Naive thymus-derived CD4-positive, alpha-beta T cell (primary cell): ENCODE measurements at regions not wholly inside any gene's neighbourhood (a gene's known extent, or its start where the extent isn't known, plus 50 kb on each side); places are given as distances from the start of the nearest gene placed in this dataset.
A peak's percentile ranks its signal among the peaks of the same experiment; 100 is the strongest.

Experiments
- ATAC-seq: fragments of 150-1000 bp; cut with Tn5 transposase; 2 replicates; pipeline ENCODE4 v1.10.0; 2021; ENCODE audit warnings: mild to moderate bottlenecking, moderate library complexity
- CTCF ChIA-PET: fragments of 350-600 bp; sonication (Branson Sonifier 250); formaldehyde crosslinking; loops from one replicate; lab custom pipeline; 2021; ENCODE audit warnings: antibody characterized with exemption; lab: Charles Lee
- POLR2A ChIA-PET: fragments of 350-600 bp; sonication (Branson Sonifier 250); formaldehyde crosslinking; loops from one replicate; lab custom pipeline; 2021; ENCODE audit warnings: antibody characterized with exemption, inconsistent platforms; lab: Charles Lee
- DNase-seq, 9 donors: peaks; one replicate each; pipeline versions ENCODE4 v3.0.0 to v3.0.0-alpha.2; 2020 to 2022; ENCODE audit warnings: mixed read lengths in 1 of 9
- H3K27ac ChIP-seq: one replicate; pipeline ENCODE4 v1.7.0; 2013; ENCODE audit warnings: mild to moderate bottlenecking, low read depth, low read length, moderate library complexity
- H3K27me3 ChIP-seq, 2 donors: one replicate each; pipeline ENCODE4 v1.7.0; 2013; ENCODE audit warnings: low read length in 2 of 2, mild to moderate bottlenecking in 2 of 2, moderate library complexity in 2 of 2; ENCODE audit not compliant: control insufficient read depth in 2 of 2, insufficient read depth in 2 of 2
- H3K36me3 ChIP-seq, 3 experiments: 1 replicate in 2 of 3; 2 replicates in 1 of 3; pipeline ENCODE4 v1.7.0; 2013; ENCODE audit warnings: low read length in 3 of 3, mild to moderate bottlenecking in 3 of 3, moderate library complexity in 1 of 3; ENCODE audit not compliant: insufficient read depth in 3 of 3, control insufficient read depth in 2 of 3
- H3K4me1 ChIP-seq, 2 donors: one replicate each; pipeline ENCODE4 v1.7.0; 2013; ENCODE audit warnings: low read length in 2 of 2, mild to moderate bottlenecking in 2 of 2, moderate library complexity in 1 of 2; ENCODE audit not compliant: control insufficient read depth in 2 of 2, insufficient read depth in 2 of 2
- H3K4me3 ChIP-seq: 2 replicates; pipeline ENCODE4 v1.7.0; 2013; ENCODE audit warnings: mild to moderate bottlenecking, low read length
- H3K9me3 ChIP-seq, 3 experiments: 1 replicate in 2 of 3; 2 replicates in 1 of 3; pipeline ENCODE4 v1.7.0; 2013; ENCODE audit warnings: low read length in 3 of 3; ENCODE audit not compliant: control insufficient read depth in 2 of 3
- H3K27ac Mint-ChIP-seq, 9 donors: one replicate each; pipeline ENCODE4 v1.8.0; 2020 to 2022; ENCODE audit warnings: mixed read lengths in 9 of 9, mild to moderate bottlenecking in 8 of 9, moderate library complexity in 5 of 9, inconsistent platforms in 2 of 9
- H3K27me3 Mint-ChIP-seq, 5 donors: one replicate each; pipeline ENCODE4 v1.8.0; 2021 to 2022; ENCODE audit warnings: mixed read lengths in 5 of 5, mild to moderate bottlenecking in 1 of 5
- H3K36me3 Mint-ChIP-seq, 5 donors: one replicate each; pipeline ENCODE4 v1.8.0; 2020 to 2022; ENCODE audit warnings: mixed read lengths in 5 of 5, mild to moderate bottlenecking in 3 of 5, inconsistent platforms in 1 of 5
- H3K4me1 Mint-ChIP-seq, 7 donors: one replicate each; pipeline ENCODE4 v1.8.0; 2020 to 2022; ENCODE audit warnings: mixed read lengths in 7 of 7, mild to moderate bottlenecking in 3 of 7, inconsistent platforms in 1 of 7
- H3K4me3 Mint-ChIP-seq, 10 donors: one replicate each; pipeline ENCODE4 v1.8.0; 2020 to 2022; ENCODE audit warnings: mild to moderate bottlenecking in 10 of 10, mixed read lengths in 10 of 10, moderate library complexity in 6 of 10, inconsistent platforms in 2 of 10
- H3K9me3 Mint-ChIP-seq, 11 donors: one replicate each; pipeline ENCODE4 v1.8.0; 2020 to 2022; ENCODE audit warnings: mixed read lengths in 11 of 11, mild to moderate bottlenecking in 4 of 11, inconsistent platforms in 1 of 11, moderate library complexity in 1 of 11
- intact Hi-C, 2 donors: fragments of 100-400 bp; cut with micrococcal nuclease; formaldehyde crosslinking; loops; one replicate each; pipeline ENCODE4 v1.15.1; 2023

GRCh38 chr4:82034878-82035277 lies 338.9 kb downstream of the HNRNPD start:
- Mint-ChIP-seq H3K27me3 (peaks cover 3 to 61% (median 41%) of the 10 kb centered on the region in 5 donors), H3K4me3 (no peak overlapping the region), H3K9me3 (peaks cover 0 to 2% (median 0%) of the 10 kb centered on the region in 11 donors), H3K27ac (no peak overlapping the region), H3K4me1 (peaks cover 0 to 4% (median 0%) of the 10 kb centered on the region in 7 donors), H3K36me3 (peaks cover 0 to 4% (median 0%) of the 10 kb centered on the region in 5 donors)
- no peaks in the 10 kb centered on the region for H3K36me3 ChIP-seq
- no peak overlapping the region for H3K27ac ChIP-seq
- intact Hi-C loops: no loop called here
- ChIA-PET POLR2A (no interaction called here), CTCF (no interaction called here)
- no peaks in the 10 kb centered on the region for H3K4me1 ChIP-seq
- DNase-seq: no peak
- H3K4me3 ChIP-seq: no peak overlapping the region
- no peak for ATAC-seq
- H3K27me3 ChIP-seq: no peaks in the 10 kb centered on the region
- no peaks in the 10 kb centered on the region for H3K9me3 ChIP-seq

- ChIA-PET POLR2A (no interaction called here), CTCF (no interaction called here)
- H3K27ac ChIP-seq: no peak overlapping the region
- H3K4me3 ChIP-seq: no peak overlapping the region
- no peak overlapping the region for H3K27ac Mint-ChIP-seq
- H3K27me3 ChIP-seq: no peaks in the 10 kb centered on the region
- H3K4me1 ChIP-seq: no peaks in the 10 kb centered on the region
- H3K4me3 Mint-ChIP-seq: no peak overlapping the region
- H3K4me1 Mint-ChIP-seq: peaks cover 0 to 4% (median 0%) of the 10 kb centered on the region in 7 donors
- no peaks in the 10 kb centered on the region for H3K9me3 ChIP-seq
- peaks cover 3 to 56% (median 34%) of the 10 kb centered on the region in 5 donors for H3K27me3 Mint-ChIP-seq
- peaks cover 0 to 1% (median 0%) of the 10 kb centered on the region in 11 donors for H3K9me3 Mint-ChIP-seq
- DNase-seq (no peak), ATAC-seq (no peak)
- intact Hi-C loops: no loop called here
- peaks cover 0 to 4% (median 0%) of the 10 kb centered on the region in 5 donors for H3K36me3 Mint-ChIP-seq
- no peaks in the 10 kb centered on the region for H3K36me3 ChIP-seq
Measured at GRCh38 chr4:82033862-82034261, 339.9 kb downstream of the HNRNPD start.

GRCh38 chr4:82031376-82031927 lies 342.3 kb downstream of the HNRNPD start:
- Histone ChIP-seq H3K4me3 (no peak overlapping the region), H3K27me3 (no peaks in the 10 kb centered on the region), H3K27ac (no peak overlapping the region), H3K9me3 (no peaks in the 10 kb centered on the region), H3K36me3 (no peaks in the 10 kb centered on the region), H3K4me1 (no peaks in the 10 kb centered on the region)
- ChIA-PET CTCF (interaction anchor here (0.6 kb wide), 1 partner anchor 472 kb away, joined by 3 read pairs; no protein-coding TSS in a partner anchor), POLR2A (no interaction called here)
- H3K4me1 Mint-ChIP-seq: peaks cover 0 to 4% (median 0%) of the 10 kb centered on the region in 7 donors
- no peak overlapping the region for H3K27ac Mint-ChIP-seq
- intact Hi-C loops: no loop called here
- peaks cover 0 to 4% (median 0%) of the 10 kb centered on the region in 5 donors for H3K36me3 Mint-ChIP-seq
- H3K27me3 Mint-ChIP-seq: peaks cover 0 to 35% (median 35%) of the 10 kb centered on the region in 5 donors
- no peak for DNase-seq
- no peak for ATAC-seq
- H3K9me3 Mint-ChIP-seq: peaks cover 0 to 1% (median 0%) of the 10 kb centered on the region in 11 donors
- H3K4me3 Mint-ChIP-seq: no peak overlapping the region

- H3K36me3 ChIP-seq: no peaks in the 10 kb centered on the region
- Mint-ChIP-seq H3K27ac (no peak overlapping the region), H3K36me3 (peaks cover 0 to 13% (median 4%) of the 10 kb centered on the region in 5 donors), H3K27me3 (peaks cover 0 to 28% (median 19%) of the 10 kb centered on the region in 5 donors), H3K4me3 (no peak overlapping the region), H3K9me3 (peaks cover 3 to 30% (median 14%) of the 10 kb centered on the region in 11 donors), H3K4me1 (no peaks in the 10 kb centered on the region)
- H3K27ac ChIP-seq: no peak overlapping the region
- no peaks in the 10 kb centered on the region for H3K27me3 ChIP-seq
- H3K4me1 ChIP-seq: no peaks in the 10 kb centered on the region
- ATAC-seq (no peak), DNase-seq (peak in 5 of 9 donors; percentile 1 to 12 (median 6))
- no peak overlapping the region for H3K4me3 ChIP-seq
- no peaks in the 10 kb centered on the region for H3K9me3 ChIP-seq
- intact Hi-C loops: no loop called here
- ChIA-PET CTCF (interaction anchor here (0.7 kb wide), 1 partner anchor 11 kb away, joined by 3 read pairs; no protein-coding TSS in a partner anchor), POLR2A (no interaction called here)
Measured at GRCh38 chr4:82017680-82018079, 356.1 kb downstream of the HNRNPD start.

GRCh38 chr4:82005158-82005557 lies 368.6 kb downstream of the HNRNPD start:
- H3K27ac Mint-ChIP-seq: no peak overlapping the region
- CTCF ChIA-PET: no interaction called here
- no peak for DNase-seq
- POLR2A ChIA-PET: no interaction called here
- no peaks in the 10 kb centered on the region for H3K4me1 ChIP-seq
- no peak for ATAC-seq
- no peak overlapping the region for H3K4me3 ChIP-seq
- H3K4me1 Mint-ChIP-seq: no peaks in the 10 kb centered on the region
- H3K9me3 ChIP-seq: peaks cover 0 to 4% (median 0%) of the 10 kb centered on the region in 3 experiments
- peaks cover 0 to 22% (median 6%) of the 10 kb centered on the region in 11 donors for H3K9me3 Mint-ChIP-seq
- H3K27me3 ChIP-seq: no peaks in the 10 kb centered on the region
- no peak overlapping the region for H3K4me3 Mint-ChIP-seq
- intact Hi-C loops: no loop called here
- peaks cover 0 to 10% (median 0%) of the 10 kb centered on the region in 5 donors for H3K36me3 Mint-ChIP-seq
- no peaks in the 10 kb centered on the region for H3K36me3 ChIP-seq
- H3K27ac ChIP-seq: no peak overlapping the region
- peaks cover 0 to 37% (median 23%) of the 10 kb centered on the region in 5 donors for H3K27me3 Mint-ChIP-seq

GRCh38 chr4:81997313-81997712 lies 376.5 kb downstream of the HNRNPD start:
- peaks cover 0 to 5% (median 0%) of the 10 kb centered on the region in 5 donors for H3K36me3 Mint-ChIP-seq
- no peak for ATAC-seq
- H3K4me1 ChIP-seq: no peaks in the 10 kb centered on the region
- no peak overlapping the region for H3K27ac Mint-ChIP-seq
- no peaks in the 10 kb centered on the region for H3K27me3 ChIP-seq
- ChIA-PET POLR2A (no interaction called here), CTCF (no interaction called here)
- H3K4me3 Mint-ChIP-seq: no peak overlapping the region
- H3K9me3 Mint-ChIP-seq: peaks cover 0 to 12% (median 0%) of the 10 kb centered on the region in 11 donors
- peaks cover 0 to 4% (median 0%) of the 10 kb centered on the region in 3 experiments for H3K9me3 ChIP-seq
- intact Hi-C loops: no loop called here
- no peaks in the 10 kb centered on the region for H3K4me1 Mint-ChIP-seq
- no peak overlapping the region for H3K4me3 ChIP-seq
- H3K36me3 ChIP-seq: no peaks in the 10 kb centered on the region
- H3K27me3 Mint-ChIP-seq: no peaks in the 10 kb centered on the region
- no peak overlapping the region for H3K27ac ChIP-seq
- DNase-seq: no peak

GRCh38 chr4:81990898-81991297 lies 382.9 kb downstream of the HNRNPD start:
- intact Hi-C loops: no loop called here
- no peak for DNase-seq
- ChIA-PET POLR2A (no interaction called here), CTCF (no interaction called here)
- H3K9me3 Mint-ChIP-seq: no peaks in the 10 kb centered on the region
- no peaks in the 10 kb centered on the region for H3K4me1 Mint-ChIP-seq
- no peak for ATAC-seq
- no peak overlapping the region for H3K4me3 ChIP-seq
- H3K4me3 Mint-ChIP-seq: no peak overlapping the region
- peaks cover 0 to 12% (median 3%) of the 10 kb centered on the region in 5 donors for H3K27me3 Mint-ChIP-seq
- H3K27me3 ChIP-seq: peaks cover 0 to 3% of the 10 kb centered on the region in 2 donors
- H3K27ac ChIP-seq: no peak overlapping the region
- no peaks in the 10 kb centered on the region for H3K4me1 ChIP-seq
- H3K36me3 ChIP-seq: no peaks in the 10 kb centered on the region
- H3K9me3 ChIP-seq: no peaks in the 10 kb centered on the region
- no peak overlapping the region for H3K27ac Mint-ChIP-seq
- no peaks in the 10 kb centered on the region for H3K36me3 Mint-ChIP-seq
